Nephron progenitor cell (in vitro differentiated cells): ENCODE measurements at regions not wholly inside any gene's neighbourhood (a gene's known extent, or its start where the extent isn't known, plus 50 kb on each side); places are given as distances from the start of the nearest gene placed in this dataset.
"Not testable (repeated sequence)": the region's sequence is repeated elsewhere in the genome, so short reads cannot be mapped to it uniquely, and the experiment has no call there.

Experiments used
- DNase-seq: peaks from one replicate; pipeline ENCODE4 v3.0.0; 2021
- H3K27ac Mint-ChIP-seq: 2 replicates; pipeline ENCODE4 v1.8.0; 2021; ENCODE audit warnings: mild to moderate bottlenecking, moderate library complexity, mixed read lengths
- H3K27me3 Mint-ChIP-seq: 2 replicates; pipeline ENCODE4 v1.8.0; 2021; ENCODE audit warnings: mild to moderate bottlenecking, low read depth, mixed read lengths; ENCODE audit not compliant: poor library complexity
- H3K36me3 Mint-ChIP-seq: 2 replicates; pipeline ENCODE4 v1.8.0; 2021; ENCODE audit warnings: low read depth, mixed read lengths
- H3K4me1 Mint-ChIP-seq: 2 replicates; pipeline ENCODE4 v1.8.0; 2021; ENCODE audit warnings: mixed read lengths
- H3K4me3 Mint-ChIP-seq: 2 replicates; pipeline ENCODE4 v1.8.0; 2021; ENCODE audit warnings: mild to moderate bottlenecking, moderate library complexity, mixed read lengths
- H3K9me3 Mint-ChIP-seq: 2 replicates; pipeline ENCODE4 v1.8.0; 2021; ENCODE audit warnings: mild to moderate bottlenecking, moderate library complexity, mixed read lengths
- CTCF ChIP-seq: fragments of 200-600 bp; sonication (generic); IDR thresholded peaks from 2 replicates; pipeline ENCODE4 v1.5.0; 2021; ENCODE audit warnings: antibody characterized with exemption

- peaks cover 7% of the 10 kb centered on the region for H3K4me1 Mint-ChIP-seq
- DNase-seq: no peak
- TF ChIP-seq CTCF: no peak
- no peak overlapping the region for H3K4me3 Mint-ChIP-seq
- H3K36me3 Mint-ChIP-seq: no peaks in the 10 kb centered on the region
- H3K9me3 Mint-ChIP-seq: no peaks in the 10 kb centered on the region
- peaks cover 17% of the 10 kb centered on the region for H3K27me3 Mint-ChIP-seq
- H3K27ac Mint-ChIP-seq: no peak overlapping the region
Observed at GRCh38 chr4:22595684-22596083, 79.8 kb upstream of the ADGRA3 start.

GRCh38 chr4:22596409-22596808, 80.5 kb upstream of the ADGRA3 start:
- Mint-ChIP-seq H3K27me3 (peaks cover 17% of the 10 kb centered on the region), H3K27ac (no peak overlapping the region), H3K4me3 (no peak overlapping the region), H3K9me3 (no peaks in the 10 kb centered on the region), H3K36me3 (no peaks in the 10 kb centered on the region), H3K4me1 (peaks cover 7% of the 10 kb centered on the region)
- no peak for DNase-seq
- no peak for TF ChIP-seq CTCF

- TF ChIP-seq CTCF: no peak
- H3K4me3 Mint-ChIP-seq: no peak overlapping the region
- no peaks in the 10 kb centered on the region for H3K36me3 Mint-ChIP-seq
- no peak for DNase-seq
- no peak overlapping the region for H3K27ac Mint-ChIP-seq
- peaks cover 17% of the 10 kb centered on the region for H3K27me3 Mint-ChIP-seq
- H3K9me3 Mint-ChIP-seq: no peaks in the 10 kb centered on the region
- H3K4me1 Mint-ChIP-seq: peaks cover 7% of the 10 kb centered on the region
Observed at GRCh38 chr4:22597471-22597870, 81.6 kb upstream of the ADGRA3 start.

- DNase-seq, H3K4me3 Mint-ChIP-seq, H3K36me3 Mint-ChIP-seq, H3K4me1 Mint-ChIP-seq, H3K9me3 Mint-ChIP-seq: not testable (repeated sequence)
- H3K27ac Mint-ChIP-seq: peak overlapping the region; percentile 69
- peaks cover 17% of the 10 kb centered on the region for H3K27me3 Mint-ChIP-seq
Observed at GRCh38 chr4:22598113-22599047, 82.5 kb upstream of the ADGRA3 start.

GRCh38 chr4:22599228-22599928, 83.5 kb upstream of the ADGRA3 start:
- H3K4me3 Mint-ChIP-seq, H3K9me3 Mint-ChIP-seq, H3K27ac Mint-ChIP-seq: not testable (repeated sequence)

GRCh38 chr4:22599929-22600432, 84.1 kb upstream of the ADGRA3 start:
- not testable (repeated sequence) for H3K4me1 Mint-ChIP-seq, H3K4me3 Mint-ChIP-seq, H3K27ac Mint-ChIP-seq, DNase-seq, H3K9me3 Mint-ChIP-seq, H3K36me3 Mint-ChIP-seq
- H3K27me3 Mint-ChIP-seq: peaks cover 15% of the 10 kb centered on the region

More at GRCh38 chr4:22599228-22599928, 83.5 kb upstream of the ADGRA3 start:
- not testable (repeated sequence) for DNase-seq, H3K36me3 Mint-ChIP-seq, H3K4me1 Mint-ChIP-seq
- H3K27me3 Mint-ChIP-seq: peaks cover 17% of the 10 kb centered on the region

GRCh38 chr4:22601638-22602037, 85.8 kb upstream of the ADGRA3 start:
- H3K36me3 Mint-ChIP-seq, H3K4me3 Mint-ChIP-seq, H3K9me3 Mint-ChIP-seq, DNase-seq: not testable (repeated sequence)
- peaks cover 16% of the 10 kb centered on the region for H3K27me3 Mint-ChIP-seq
- H3K4me1 Mint-ChIP-seq: peaks cover 12% of the 10 kb centered on the region
- peak overlapping the region; percentile 54 for H3K27ac Mint-ChIP-seq
